SK-N-SH (cell line): ENCODE measurements at regions not wholly inside any gene's neighbourhood (a gene's known extent, or its start where the extent isn't known, plus 50 kb on each side); places are given as distances from the start of the nearest gene placed in this dataset.

Experiments used
- ELF1 ChIP-seq: IDR thresholded peaks from 2 replicates; pipeline ENCODE4 v1.4.0; 2012
- EZH2phosphoT487 ChIP-seq: fragments of 200-600 bp; sonication (generic); IDR thresholded peaks from 2 replicates; pipeline ENCODE4 v1.6.1; 2017; ENCODE audit warnings: low read depth, mixed run types, mild to moderate bottlenecking, antibody characterized with exemption, moderate library complexity, borderline replicate concordance
- GABPA ChIP-seq: IDR thresholded peaks from 2 replicates; pipeline ENCODE4 v1.4.0; 2012; ENCODE audit warnings: low read depth, mild to moderate bottlenecking
- TCF12 ChIP-seq: IDR thresholded peaks from 2 replicates; pipeline ENCODE4 v1.4.0; 2012
- YY1 ChIP-seq: IDR thresholded peaks from 2 replicates; pipeline ENCODE4 v1.4.0; 2012; ENCODE audit warnings: low read depth, mild to moderate bottlenecking
- TF ChIP-seq, protein P1 (sequence below): fragments of 200-600 bp; sonication (generic); IDR thresholded peaks from 2 replicates; pipeline ENCODE4 v1.6.1; 2017; ENCODE audit warnings: antibody characterized with exemption, mild to moderate bottlenecking, moderate library complexity
- TF ChIP-seq, protein P2 (sequence below): IDR thresholded peaks from 2 replicates; pipeline ENCODE4 v1.6.1; 2012; ENCODE audit warnings: mild to moderate bottlenecking, low read depth, low read length, moderate library complexity

DNA sequence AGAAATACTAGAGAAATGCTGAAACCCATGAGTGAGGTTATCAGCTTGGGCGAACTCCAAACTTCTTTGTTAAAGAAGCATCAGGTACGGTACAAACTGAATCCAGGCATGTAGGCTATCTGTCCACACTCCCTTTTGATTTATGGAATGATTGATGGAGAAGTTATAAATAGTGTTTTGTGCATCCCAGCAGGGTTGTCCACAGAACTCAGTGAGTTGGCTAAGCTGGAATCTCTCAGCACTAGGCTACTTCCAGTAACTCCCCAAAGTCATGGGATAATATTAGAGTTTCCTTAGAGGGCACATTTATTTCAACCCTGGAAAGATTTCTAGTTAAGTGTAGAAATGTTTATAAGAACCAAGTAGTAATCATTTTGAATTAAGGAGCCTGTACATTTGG is 186.2 kb upstream of the CRBN start:
- no peak for TF ChIP-seq EZH2phosphoT487
- no peak for TF ChIP-seq TCF12
- TF ChIP-seq, protein P1, sequence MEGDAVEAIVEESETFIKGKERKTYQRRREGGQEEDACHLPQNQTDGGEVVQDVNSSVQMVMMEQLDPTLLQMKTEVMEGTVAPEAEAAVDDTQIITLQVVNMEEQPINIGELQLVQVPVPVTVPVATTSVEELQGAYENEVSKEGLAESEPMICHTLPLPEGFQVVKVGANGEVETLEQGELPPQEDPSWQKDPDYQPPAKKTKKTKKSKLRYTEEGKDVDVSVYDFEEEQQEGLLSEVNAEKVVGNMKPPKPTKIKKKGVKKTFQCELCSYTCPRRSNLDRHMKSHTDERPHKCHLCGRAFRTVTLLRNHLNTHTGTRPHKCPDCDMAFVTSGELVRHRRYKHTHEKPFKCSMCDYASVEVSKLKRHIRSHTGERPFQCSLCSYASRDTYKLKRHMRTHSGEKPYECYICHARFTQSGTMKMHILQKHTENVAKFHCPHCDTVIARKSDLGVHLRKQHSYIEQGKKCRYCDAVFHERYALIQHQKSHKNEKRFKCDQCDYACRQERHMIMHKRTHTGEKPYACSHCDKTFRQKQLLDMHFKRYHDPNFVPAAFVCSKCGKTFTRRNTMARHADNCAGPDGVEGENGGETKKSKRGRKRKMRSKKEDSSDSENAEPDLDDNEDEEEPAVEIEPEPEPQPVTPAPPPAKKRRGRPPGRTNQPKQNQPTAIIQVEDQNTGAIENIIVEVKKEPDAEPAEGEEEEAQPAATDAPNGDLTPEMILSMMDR: no peak
- no peak for TF ChIP-seq YY1
- TF ChIP-seq GABPA: no peak
- TF ChIP-seq, protein P2, sequence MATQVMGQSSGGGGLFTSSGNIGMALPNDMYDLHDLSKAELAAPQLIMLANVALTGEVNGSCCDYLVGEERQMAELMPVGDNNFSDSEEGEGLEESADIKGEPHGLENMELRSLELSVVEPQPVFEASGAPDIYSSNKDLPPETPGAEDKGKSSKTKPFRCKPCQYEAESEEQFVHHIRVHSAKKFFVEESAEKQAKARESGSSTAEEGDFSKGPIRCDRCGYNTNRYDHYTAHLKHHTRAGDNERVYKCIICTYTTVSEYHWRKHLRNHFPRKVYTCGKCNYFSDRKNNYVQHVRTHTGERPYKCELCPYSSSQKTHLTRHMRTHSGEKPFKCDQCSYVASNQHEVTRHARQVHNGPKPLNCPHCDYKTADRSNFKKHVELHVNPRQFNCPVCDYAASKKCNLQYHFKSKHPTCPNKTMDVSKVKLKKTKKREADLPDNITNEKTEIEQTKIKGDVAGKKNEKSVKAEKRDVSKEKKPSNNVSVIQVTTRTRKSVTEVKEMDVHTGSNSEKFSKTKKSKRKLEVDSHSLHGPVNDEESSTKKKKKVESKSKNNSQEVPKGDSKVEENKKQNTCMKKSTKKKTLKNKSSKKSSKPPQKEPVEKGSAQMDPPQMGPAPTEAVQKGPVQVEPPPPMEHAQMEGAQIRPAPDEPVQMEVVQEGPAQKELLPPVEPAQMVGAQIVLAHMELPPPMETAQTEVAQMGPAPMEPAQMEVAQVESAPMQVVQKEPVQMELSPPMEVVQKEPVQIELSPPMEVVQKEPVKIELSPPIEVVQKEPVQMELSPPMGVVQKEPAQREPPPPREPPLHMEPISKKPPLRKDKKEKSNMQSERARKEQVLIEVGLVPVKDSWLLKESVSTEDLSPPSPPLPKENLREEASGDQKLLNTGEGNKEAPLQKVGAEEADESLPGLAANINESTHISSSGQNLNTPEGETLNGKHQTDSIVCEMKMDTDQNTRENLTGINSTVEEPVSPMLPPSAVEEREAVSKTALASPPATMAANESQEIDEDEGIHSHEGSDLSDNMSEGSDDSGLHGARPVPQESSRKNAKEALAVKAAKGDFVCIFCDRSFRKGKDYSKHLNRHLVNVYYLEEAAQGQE: no peak
- TF ChIP-seq ELF1: no peak
